ENCODE measurements at regions not wholly inside any gene's neighbourhood (a gene's known extent, or its start where the extent isn't known, plus 50 kb on each side); places are given as distances from the start of the nearest gene placed in this dataset.

DNA sequence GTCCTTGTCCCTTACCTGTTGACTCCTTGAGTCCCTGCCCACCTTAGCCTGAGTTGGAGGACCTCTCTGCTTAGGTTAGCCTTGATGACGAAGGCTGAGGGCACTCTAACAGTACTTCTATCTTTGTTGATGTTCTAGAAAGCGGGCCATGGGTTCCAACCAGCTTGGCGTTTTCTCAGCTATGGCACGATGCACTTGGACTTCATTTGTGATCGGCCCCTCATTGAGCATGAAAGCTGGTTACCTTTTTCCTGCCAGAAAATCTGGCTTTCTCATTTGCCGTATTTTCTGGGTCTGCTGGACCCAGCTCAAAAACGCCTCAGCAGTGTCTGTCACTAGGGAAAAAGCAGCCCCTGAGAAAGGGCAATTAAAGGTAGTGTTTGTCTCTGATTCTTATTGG, 290.8 kb downstream of the EMP1 start:
- POLR2A ChIA-PET: no interaction called here
- no peak overlapping the region for H3K4me2 ChIP-seq
- no peak overlapping the region for H3K4me3 ChIP-seq
- no peak overlapping the region for H3K27ac ChIP-seq
- ATAC-seq (no peak), FAIRE-seq (no peak), DNase-seq (ENCODE audit: low read depth in 1 of 2, low spot score in 1 of 2) (no peak)
- WGBS (ENCODE audit: missing lambda C conversion rate): 68% methylated on average over 7 of the region's 7 CpGs
- CTCF ChIA-PET: interaction anchor here (1.6 kb wide), 1 partner anchor 47 kb away, joined by 4 read pairs; no protein-coding TSS in a partner anchor
- TF ChIP-seq CHD2 (IDR thresholded peaks at IDR 0.05; ENCODE audit: low read length, partially characterized antibody) (no peak), BHLHE40 (IDR thresholded peaks at IDR 0.05; ENCODE audit: low read depth, low read length) (no peak)
- H3K9me3 ChIP-seq: no peaks in the 10 kb centered on the region
- no peaks in the 10 kb centered on the region for H3K4me1 ChIP-seq

DNA sequence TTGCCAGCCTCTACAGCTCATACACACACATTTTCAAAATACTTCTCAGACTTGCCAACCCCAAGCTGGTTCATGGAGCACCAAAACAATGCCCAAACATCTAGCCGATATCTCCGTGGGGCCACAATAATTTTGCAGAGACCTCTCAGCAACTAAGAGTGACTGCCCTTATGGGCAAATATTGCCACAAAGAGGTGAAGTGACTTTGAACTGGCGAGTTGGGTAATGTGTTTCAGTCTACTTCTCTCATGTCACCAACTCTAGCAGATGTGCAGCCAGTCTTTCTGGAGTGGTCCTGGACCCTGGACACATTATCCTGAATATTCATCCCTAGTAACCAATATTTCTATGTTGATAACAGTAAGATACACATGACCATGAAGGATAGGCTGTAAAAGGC, 290.3 kb downstream of the EMP1 start:
- H3K4me3 ChIP-seq: no peak overlapping the region
- POLR2A ChIA-PET: no interaction called here
- DNase-seq (ENCODE audit: low read depth in 1 of 2, low spot score in 1 of 2) (no peak), ATAC-seq (no peak), FAIRE-seq (no peak)
- WGBS (ENCODE audit: missing lambda C conversion rate): 69% methylated on average over 3 of the region's 3 CpGs
- CTCF ChIA-PET: interaction anchor here (1.6 kb wide), 1 partner anchor 48 kb away, joined by 4 read pairs; no protein-coding TSS in a partner anchor
- no peak overlapping the region for H3K27ac ChIP-seq
- no peaks in the 10 kb centered on the region for H3K9me3 ChIP-seq
- H3K4me2 ChIP-seq: no peak overlapping the region
- H3K4me1 ChIP-seq: no peaks in the 10 kb centered on the region
- TF ChIP-seq NPAS2 (CRISPR knock-in tag; IDR thresholded peaks at IDR 0.05; ENCODE audit: borderline replicate concordance) (no peak), EHMT2 (IDR thresholded peaks at IDR 0.05; ENCODE audit: low read depth) (no peak), CHD2 (IDR thresholded peaks at IDR 0.05; ENCODE audit: low read length, partially characterized antibody) (no peak), ZSCAN20 (CRISPR knock-in tag; IDR thresholded peaks at IDR 0.05) (no peak), POLR2A (IDR thresholded peaks at IDR 0.05; ENCODE audit: low read length) (no peak)

DNA sequence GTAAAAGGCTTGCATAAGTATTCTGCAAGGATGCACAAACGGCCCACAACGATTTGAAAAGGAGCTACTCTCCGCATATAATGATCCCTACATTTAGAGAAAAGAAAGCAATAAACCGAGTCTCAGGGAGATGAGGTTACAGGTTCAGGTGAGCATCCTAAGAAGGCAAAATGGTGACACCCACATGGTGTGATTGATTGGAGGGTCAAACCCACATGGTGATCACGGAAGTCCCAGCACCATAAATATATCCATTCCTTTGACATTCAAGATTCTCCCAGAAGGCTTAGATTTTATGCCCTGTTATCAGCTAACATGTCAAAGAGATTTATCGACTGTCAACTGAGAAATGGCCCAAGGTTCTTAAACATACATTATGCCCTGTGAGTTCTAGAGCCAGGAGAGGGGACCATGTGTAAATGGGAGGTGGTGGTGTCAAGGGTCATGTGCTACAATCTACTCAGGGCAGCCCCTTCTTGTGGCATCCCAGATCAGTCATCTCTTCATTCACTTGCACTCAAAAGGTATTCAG, 282.2 kb downstream of the EMP1 start:
- POLR2A ChIA-PET: no interaction called here
- WGBS (ENCODE audit: missing lambda C conversion rate): 42% methylated on average over 6 of the region's 6 CpGs
- Histone ChIP-seq H3K9me3 (no peaks in the 10 kb centered on the region), H3K4me3 (no peak overlapping the region), H3K4me1 (no peaks in the 10 kb centered on the region), H3K27ac (no peak overlapping the region), H3K4me2 (no peak overlapping the region)
- DNase-seq (ENCODE audit: low read depth in 1 of 2, low spot score in 1 of 2): no peak
- ATAC-seq: no peak
- no peak for FAIRE-seq
- TF ChIP-seq RCOR1 (IDR thresholded peaks at IDR 0.05; ENCODE audit: low read depth, low read length): no peak
- no peak for TF ChIP-seq RAD21 (conservative IDR thresholded peaks at IDR 0.05 in 1 of 2, IDR thresholded peaks at IDR 0.05 in 1 of 2)
- no peak for TF ChIP-seq RNF2 (IDR thresholded peaks at IDR 0.05; ENCODE audit: borderline replicate concordance, low read depth)
- no peak for TF ChIP-seq EP300 (IDR thresholded peaks at IDR 0.05)
- TF ChIP-seq, protein P1, sequence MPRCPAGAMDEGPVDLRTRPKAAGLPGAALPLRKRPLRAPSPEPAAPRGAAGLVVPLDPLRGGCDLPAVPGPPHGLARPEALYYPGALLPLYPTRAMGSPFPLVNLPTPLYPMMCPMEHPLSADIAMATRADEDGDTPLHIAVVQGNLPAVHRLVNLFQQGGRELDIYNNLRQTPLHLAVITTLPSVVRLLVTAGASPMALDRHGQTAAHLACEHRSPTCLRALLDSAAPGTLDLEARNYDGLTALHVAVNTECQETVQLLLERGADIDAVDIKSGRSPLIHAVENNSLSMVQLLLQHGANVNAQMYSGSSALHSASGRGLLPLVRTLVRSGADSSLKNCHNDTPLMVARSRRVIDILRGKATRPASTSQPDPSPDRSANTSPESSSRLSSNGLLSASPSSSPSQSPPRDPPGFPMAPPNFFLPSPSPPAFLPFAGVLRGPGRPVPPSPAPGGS (IDR thresholded peaks at IDR 0.05): no peak
- no peak for TF ChIP-seq POLR2AphosphoS2 (conservative IDR thresholded peaks at IDR 0.05; ENCODE audit: low read length)
- TF ChIP-seq, protein P2, sequence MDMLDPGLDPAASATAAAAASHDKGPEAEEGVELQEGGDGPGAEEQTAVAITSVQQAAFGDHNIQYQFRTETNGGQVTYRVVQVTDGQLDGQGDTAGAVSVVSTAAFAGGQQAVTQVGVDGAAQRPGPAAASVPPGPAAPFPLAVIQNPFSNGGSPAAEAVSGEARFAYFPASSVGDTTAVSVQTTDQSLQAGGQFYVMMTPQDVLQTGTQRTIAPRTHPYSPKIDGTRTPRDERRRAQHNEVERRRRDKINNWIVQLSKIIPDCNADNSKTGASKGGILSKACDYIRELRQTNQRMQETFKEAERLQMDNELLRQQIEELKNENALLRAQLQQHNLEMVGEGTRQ (IDR thresholded peaks at IDR 0.05): no peak
- TF ChIP-seq BHLHE40 (IDR thresholded peaks at IDR 0.05; ENCODE audit: low read depth, low read length): no peak
- CTCF ChIA-PET: interaction anchor here (0.8 to 1.0 kb wide), 2 partner anchors 14 to 16 kb away, joined by 3 read pairs; no protein-coding TSS in a partner anchor

DNA sequence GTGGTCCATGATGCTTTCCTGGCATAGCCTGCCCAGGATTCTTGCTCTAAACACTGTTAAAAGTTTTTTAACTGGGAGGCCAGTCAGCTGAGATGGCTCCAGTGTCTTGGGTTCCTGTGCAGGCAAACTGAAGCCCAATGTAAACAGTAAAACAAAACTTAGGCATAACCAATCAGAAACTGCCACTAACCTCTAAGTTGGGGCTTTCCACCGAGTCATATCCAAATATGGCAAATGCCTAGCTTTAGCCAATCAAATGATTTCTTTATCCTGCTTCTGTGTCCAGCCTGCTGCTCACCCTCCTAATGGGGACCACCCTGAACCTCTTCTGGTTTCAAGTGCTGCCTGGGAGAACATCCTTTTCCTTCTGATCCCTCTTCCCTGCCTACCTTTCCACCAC, 277.9 kb downstream of the EMP1 start:
- 7% methylated on average over 1 of the region's 1 CpG for WGBS (ENCODE audit: missing lambda C conversion rate)
- Histone ChIP-seq H3K27ac (no peak overlapping the region), H3K9me3 (no peaks in the 10 kb centered on the region), H3K4me1 (no peaks in the 10 kb centered on the region), H3K4me3 (no peak overlapping the region), H3K4me2 (no peak overlapping the region)
- no peak for FAIRE-seq
- ATAC-seq: no peak
- DNase-seq (ENCODE audit: low read depth in 1 of 2, low spot score in 1 of 2): no peak
- ChIA-PET POLR2A (no interaction called here), CTCF (interaction anchor here (0.5 to 1.1 kb wide), 2 partner anchors 30 to 103 kb away, joined by 3 read pairs; no protein-coding TSS in a partner anchor)
- TF ChIP-seq NPAS2 (CRISPR knock-in tag; IDR thresholded peaks at IDR 0.05; ENCODE audit: borderline replicate concordance) (no peak), RARB (CRISPR knock-in tag; IDR thresholded peaks at IDR 0.05) (no peak), CBX2 (IDR thresholded peaks at IDR 0.05; ENCODE audit: borderline replicate concordance, low read depth) (no peak), HOXA7 (CRISPR knock-in tag; IDR thresholded peaks at IDR 0.05) (no peak), ZSCAN20 (CRISPR knock-in tag; IDR thresholded peaks at IDR 0.05) (no peak), EHF (CRISPR knock-in tag; IDR thresholded peaks at IDR 0.05) (no peak), RFX5 (IDR thresholded peaks at IDR 0.05) (no peak), HEYL (CRISPR knock-in tag; IDR thresholded peaks at IDR 0.05) (no peak), CBX8 (IDR thresholded peaks at IDR 0.05) (no peak), POLR2AphosphoS2 (conservative IDR thresholded peaks at IDR 0.05; ENCODE audit: low read length) (no peak)
- TF ChIP-seq, protein P3, sequence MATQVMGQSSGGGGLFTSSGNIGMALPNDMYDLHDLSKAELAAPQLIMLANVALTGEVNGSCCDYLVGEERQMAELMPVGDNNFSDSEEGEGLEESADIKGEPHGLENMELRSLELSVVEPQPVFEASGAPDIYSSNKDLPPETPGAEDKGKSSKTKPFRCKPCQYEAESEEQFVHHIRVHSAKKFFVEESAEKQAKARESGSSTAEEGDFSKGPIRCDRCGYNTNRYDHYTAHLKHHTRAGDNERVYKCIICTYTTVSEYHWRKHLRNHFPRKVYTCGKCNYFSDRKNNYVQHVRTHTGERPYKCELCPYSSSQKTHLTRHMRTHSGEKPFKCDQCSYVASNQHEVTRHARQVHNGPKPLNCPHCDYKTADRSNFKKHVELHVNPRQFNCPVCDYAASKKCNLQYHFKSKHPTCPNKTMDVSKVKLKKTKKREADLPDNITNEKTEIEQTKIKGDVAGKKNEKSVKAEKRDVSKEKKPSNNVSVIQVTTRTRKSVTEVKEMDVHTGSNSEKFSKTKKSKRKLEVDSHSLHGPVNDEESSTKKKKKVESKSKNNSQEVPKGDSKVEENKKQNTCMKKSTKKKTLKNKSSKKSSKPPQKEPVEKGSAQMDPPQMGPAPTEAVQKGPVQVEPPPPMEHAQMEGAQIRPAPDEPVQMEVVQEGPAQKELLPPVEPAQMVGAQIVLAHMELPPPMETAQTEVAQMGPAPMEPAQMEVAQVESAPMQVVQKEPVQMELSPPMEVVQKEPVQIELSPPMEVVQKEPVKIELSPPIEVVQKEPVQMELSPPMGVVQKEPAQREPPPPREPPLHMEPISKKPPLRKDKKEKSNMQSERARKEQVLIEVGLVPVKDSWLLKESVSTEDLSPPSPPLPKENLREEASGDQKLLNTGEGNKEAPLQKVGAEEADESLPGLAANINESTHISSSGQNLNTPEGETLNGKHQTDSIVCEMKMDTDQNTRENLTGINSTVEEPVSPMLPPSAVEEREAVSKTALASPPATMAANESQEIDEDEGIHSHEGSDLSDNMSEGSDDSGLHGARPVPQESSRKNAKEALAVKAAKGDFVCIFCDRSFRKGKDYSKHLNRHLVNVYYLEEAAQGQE (IDR thresholded peaks at IDR 0.05): no peak
- TF ChIP-seq, protein P4, sequence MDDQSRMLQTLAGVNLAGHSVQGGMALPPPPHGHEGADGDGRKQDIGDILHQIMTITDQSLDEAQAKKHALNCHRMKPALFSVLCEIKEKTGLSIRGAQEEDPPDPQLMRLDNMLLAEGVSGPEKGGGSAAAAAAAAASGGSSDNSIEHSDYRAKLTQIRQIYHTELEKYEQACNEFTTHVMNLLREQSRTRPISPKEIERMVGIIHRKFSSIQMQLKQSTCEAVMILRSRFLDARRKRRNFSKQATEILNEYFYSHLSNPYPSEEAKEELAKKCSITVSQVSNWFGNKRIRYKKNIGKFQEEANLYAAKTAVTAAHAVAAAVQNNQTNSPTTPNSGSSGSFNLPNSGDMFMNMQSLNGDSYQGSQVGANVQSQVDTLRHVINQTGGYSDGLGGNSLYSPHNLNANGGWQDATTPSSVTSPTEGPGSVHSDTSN (IDR thresholded peaks at IDR 0.05): no peak
- TF ChIP-seq, protein P5, sequence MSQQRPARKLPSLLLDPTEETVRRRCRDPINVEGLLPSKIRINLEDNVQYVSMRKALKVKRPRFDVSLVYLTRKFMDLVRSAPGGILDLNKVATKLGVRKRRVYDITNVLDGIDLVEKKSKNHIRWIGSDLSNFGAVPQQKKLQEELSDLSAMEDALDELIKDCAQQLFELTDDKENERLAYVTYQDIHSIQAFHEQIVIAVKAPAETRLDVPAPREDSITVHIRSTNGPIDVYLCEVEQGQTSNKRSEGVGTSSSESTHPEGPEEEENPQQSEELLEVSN (IDR thresholded peaks at IDR 0.05; ENCODE audit: borderline replicate concordance, low read depth): no peak

All from A549 (cell line).